Activated CD4-positive, alpha-beta memory T cell treated with anti-CD3 and anti-CD28 coated beads, Interleukin-2, amount 10 ng/mL, durations not matched to agents 7 days and 5 days (primary cell): ENCODE measurements at regions not wholly inside any gene's neighbourhood (a gene's known extent, or its start where the extent isn't known, plus 50 kb on each side); places are given as distances from the start of the nearest gene placed in this dataset.

Experiments used
- CTCF ChIA-PET: fragments of 350-600 bp; sonication (Branson Sonifier 250); formaldehyde crosslinking; loops from one replicate; lab custom pipeline; 2021; ENCODE audit warnings: antibody characterized with exemption, inconsistent platforms; lab: Charles Lee
- POLR2A ChIA-PET: fragments of 350-600 bp; sonication (Branson Sonifier 250); formaldehyde crosslinking; loops from one replicate; lab custom pipeline; 2021; ENCODE audit warnings: antibody characterized with exemption; lab: Charles Lee
- DNase-seq: peaks from one replicate; pipeline ENCODE4 v3.0.0-alpha.2; 2020
- H3K27ac Mint-ChIP-seq: one replicate; pipeline ENCODE4 v1.8.0; 2021; ENCODE audit warnings: mild to moderate bottlenecking, mixed read lengths
- H3K27me3 Mint-ChIP-seq: one replicate; pipeline ENCODE4 v1.8.0; 2021; ENCODE audit warnings: mixed read lengths
- H3K36me3 Mint-ChIP-seq: one replicate; pipeline ENCODE4 v1.8.0; 2021; ENCODE audit warnings: low read depth, mixed read lengths
- H3K4me1 Mint-ChIP-seq: one replicate; pipeline ENCODE4 v1.8.0; 2021; ENCODE audit warnings: mixed read lengths
- H3K4me3 Mint-ChIP-seq: one replicate; pipeline ENCODE4 v1.8.0; 2021; ENCODE audit warnings: mild to moderate bottlenecking, mixed read lengths
- H3K9me3 Mint-ChIP-seq: one replicate; pipeline ENCODE4 v1.8.0; 2021; ENCODE audit warnings: mixed read lengths

GRCh38 chrX:22662776-22663175 is 337.0 kb upstream of the DDX53 start:
- ChIA-PET CTCF (no interaction called here), POLR2A (no interaction called here)
- Mint-ChIP-seq H3K4me3 (no peak overlapping the region), H3K27me3 (no peaks in the 10 kb centered on the region), H3K27ac (no peak overlapping the region), H3K9me3 (no peaks in the 10 kb centered on the region), H3K36me3 (no peaks in the 10 kb centered on the region), H3K4me1 (no peaks in the 10 kb centered on the region)
- DNase-seq: no peak

- no peaks in the 10 kb centered on the region for H3K4me1 Mint-ChIP-seq
- H3K4me3 Mint-ChIP-seq: no peak overlapping the region
- no peaks in the 10 kb centered on the region for H3K36me3 Mint-ChIP-seq
- no peak overlapping the region for H3K27ac Mint-ChIP-seq
- no peaks in the 10 kb centered on the region for H3K9me3 Mint-ChIP-seq
- no peak for DNase-seq
- CTCF ChIA-PET: no interaction called here
- POLR2A ChIA-PET: no interaction called here
- H3K27me3 Mint-ChIP-seq: no peaks in the 10 kb centered on the region
Observed at GRCh38 chrX:22664826-22665225, 334.9 kb upstream of the DDX53 start.

- ChIA-PET POLR2A (no interaction called here), CTCF (interaction anchor here (0.6 kb wide), 1 partner anchor 59 kb away, joined by 3 read pairs; no protein-coding TSS in a partner anchor)
- no peak for DNase-seq
- no peaks in the 10 kb centered on the region for H3K27me3 Mint-ChIP-seq
- H3K4me3 Mint-ChIP-seq: no peak overlapping the region
- no peak overlapping the region for H3K27ac Mint-ChIP-seq
- H3K4me1 Mint-ChIP-seq: no peaks in the 10 kb centered on the region
- no peaks in the 10 kb centered on the region for H3K9me3 Mint-ChIP-seq
- H3K36me3 Mint-ChIP-seq: no peaks in the 10 kb centered on the region
Observed at GRCh38 chrX:22665818-22666217, 333.9 kb upstream of the DDX53 start.

GRCh38 chrX:22666441-22666840 is 333.3 kb upstream of the DDX53 start:
- no peak for DNase-seq
- Mint-ChIP-seq H3K9me3 (no peaks in the 10 kb centered on the region), H3K36me3 (no peaks in the 10 kb centered on the region), H3K27me3 (no peaks in the 10 kb centered on the region), H3K4me1 (no peaks in the 10 kb centered on the region), H3K27ac (no peak overlapping the region), H3K4me3 (no peak overlapping the region)
- CTCF ChIA-PET: interaction anchor here (0.6 kb wide), 1 partner anchor 58 kb away, joined by 3 read pairs; no protein-coding TSS in a partner anchor
- POLR2A ChIA-PET: no interaction called here

GRCh38 chrX:22674932-22675331 is 324.8 kb upstream of the DDX53 start:
- ChIA-PET POLR2A (no interaction called here), CTCF (no interaction called here)
- DNase-seq: no peak
- Mint-ChIP-seq H3K36me3 (no peaks in the 10 kb centered on the region), H3K27ac (no peak overlapping the region), H3K27me3 (no peaks in the 10 kb centered on the region), H3K4me1 (no peaks in the 10 kb centered on the region), H3K4me3 (no peak overlapping the region), H3K9me3 (no peaks in the 10 kb centered on the region)

GRCh38 chrX:22686138-22686541 is 313.6 kb upstream of the DDX53 start:
- Mint-ChIP-seq H3K27me3 (no peaks in the 10 kb centered on the region), H3K36me3 (no peaks in the 10 kb centered on the region), H3K4me1 (no peaks in the 10 kb centered on the region), H3K9me3 (no peaks in the 10 kb centered on the region), H3K4me3 (no peak overlapping the region), H3K27ac (no peak overlapping the region)
- POLR2A ChIA-PET: no interaction called here
- DNase-seq: no peak
- CTCF ChIA-PET: no interaction called here

GRCh38 chrX:22689290-22689689 is 310.5 kb upstream of the DDX53 start:
- no peaks in the 10 kb centered on the region for H3K27me3 Mint-ChIP-seq

GRCh38 chrX:22690116-22690515 is 309.6 kb upstream of the DDX53 start:
- ChIA-PET CTCF (no interaction called here), POLR2A (no interaction called here)
- Mint-ChIP-seq H3K9me3 (no peaks in the 10 kb centered on the region), H3K27me3 (no peaks in the 10 kb centered on the region), H3K36me3 (no peaks in the 10 kb centered on the region), H3K4me1 (no peaks in the 10 kb centered on the region), H3K4me3 (no peak overlapping the region), H3K27ac (no peak overlapping the region)
- DNase-seq: no peak

More at GRCh38 chrX:22689290-22689689, 310.5 kb upstream of the DDX53 start:
- Mint-ChIP-seq H3K36me3 (no peaks in the 10 kb centered on the region), H3K4me1 (no peaks in the 10 kb centered on the region), H3K9me3 (no peaks in the 10 kb centered on the region), H3K27ac (no peak overlapping the region), H3K4me3 (no peak overlapping the region)
- POLR2A ChIA-PET: no interaction called here
- DNase-seq: no peak
- CTCF ChIA-PET: no interaction called here

- ChIA-PET CTCF (no interaction called here), POLR2A (no interaction called here)
- H3K36me3 Mint-ChIP-seq: no peaks in the 10 kb centered on the region
- H3K27me3 Mint-ChIP-seq: no peaks in the 10 kb centered on the region
- no peaks in the 10 kb centered on the region for H3K9me3 Mint-ChIP-seq
- H3K4me1 Mint-ChIP-seq: no peaks in the 10 kb centered on the region
- no peak overlapping the region for H3K4me3 Mint-ChIP-seq
- no peak for DNase-seq
- H3K27ac Mint-ChIP-seq: no peak overlapping the region
Observed at GRCh38 chrX:22691966-22692565, 307.7 kb upstream of the DDX53 start.

- Mint-ChIP-seq H3K27me3 (no peaks in the 10 kb centered on the region), H3K27ac (no peak overlapping the region), H3K36me3 (no peaks in the 10 kb centered on the region), H3K4me1 (no peaks in the 10 kb centered on the region), H3K4me3 (no peak overlapping the region), H3K9me3 (no peaks in the 10 kb centered on the region)
- CTCF ChIA-PET: no interaction called here
- POLR2A ChIA-PET: no interaction called here
- DNase-seq: no peak
Observed at GRCh38 chrX:22698151-22698550, 301.6 kb upstream of the DDX53 start.

- CTCF ChIA-PET: no interaction called here
- Mint-ChIP-seq H3K4me1 (no peaks in the 10 kb centered on the region), H3K4me3 (no peak overlapping the region), H3K27me3 (no peaks in the 10 kb centered on the region), H3K27ac (no peak overlapping the region), H3K9me3 (no peaks in the 10 kb centered on the region), H3K36me3 (no peaks in the 10 kb centered on the region)
- DNase-seq: no peak
- POLR2A ChIA-PET: no interaction called here
Observed at GRCh38 chrX:22699581-22700091, 300.1 kb upstream of the DDX53 start.

- H3K4me1 Mint-ChIP-seq: no peaks in the 10 kb centered on the region
- ChIA-PET CTCF (no interaction called here), POLR2A (no interaction called here)
- H3K27ac Mint-ChIP-seq: no peak overlapping the region
- no peaks in the 10 kb centered on the region for H3K9me3 Mint-ChIP-seq
- H3K27me3 Mint-ChIP-seq: no peaks in the 10 kb centered on the region
- no peaks in the 10 kb centered on the region for H3K36me3 Mint-ChIP-seq
- no peak for DNase-seq
- no peak overlapping the region for H3K4me3 Mint-ChIP-seq
Observed at GRCh38 chrX:22712942-22713341, 286.8 kb upstream of the DDX53 start.

- Mint-ChIP-seq H3K36me3 (no peaks in the 10 kb centered on the region), H3K4me1 (no peaks in the 10 kb centered on the region), H3K27ac (no peak overlapping the region), H3K9me3 (no peaks in the 10 kb centered on the region), H3K27me3 (no peaks in the 10 kb centered on the region), H3K4me3 (no peak overlapping the region)
- ChIA-PET CTCF (no interaction called here), POLR2A (no interaction called here)
- DNase-seq: no peak
Observed at GRCh38 chrX:22730542-22730941, 269.2 kb upstream of the DDX53 start.

- POLR2A ChIA-PET: no interaction called here
- CTCF ChIA-PET: interaction anchor here (2.4 kb wide), 1 partner anchor 11 kb away, joined by 8 read pairs; no protein-coding TSS in a partner anchor
- no peaks in the 10 kb centered on the region for H3K9me3 Mint-ChIP-seq
- H3K4me1 Mint-ChIP-seq: no peaks in the 10 kb centered on the region
- H3K4me3 Mint-ChIP-seq: no peak overlapping the region
- H3K27ac Mint-ChIP-seq: no peak overlapping the region
- DNase-seq: no peak
- no peaks in the 10 kb centered on the region for H3K36me3 Mint-ChIP-seq
- no peaks in the 10 kb centered on the region for H3K27me3 Mint-ChIP-seq
Observed at GRCh38 chrX:22737541-22737940, 262.2 kb upstream of the DDX53 start.
